Activated naive CD4-positive, alpha-beta T cell treated with anti-CD3 and anti-CD28 coated beads for 36 hours (primary cell): ENCODE measurements at regions not wholly inside any gene's neighbourhood (a gene's known extent, or its start where the extent isn't known, plus 50 kb on each side); places are given as distances from the start of the nearest gene placed in this dataset.

Experiments used
- CTCF ChIA-PET: fragments of 350-600 bp; sonication (Branson Sonifier 250); formaldehyde crosslinking; loops from one replicate; lab custom pipeline; 2021; ENCODE audit warnings: antibody characterized with exemption; lab: Charles Lee
- DNase-seq: peaks from one replicate; pipeline ENCODE4 v3.0.0-alpha.2; 2020
- H3K27ac Mint-ChIP-seq: one replicate; pipeline ENCODE4 v1.8.0; 2021; ENCODE audit warnings: mild to moderate bottlenecking, mixed read lengths
- H3K27me3 Mint-ChIP-seq: one replicate; pipeline ENCODE4 v1.8.0; 2021; ENCODE audit warnings: low read depth, mixed read lengths
- H3K36me3 Mint-ChIP-seq: one replicate; pipeline ENCODE4 v1.8.0; 2021; ENCODE audit warnings: low read depth, mixed read lengths
- H3K4me1 Mint-ChIP-seq: one replicate; pipeline ENCODE4 v1.8.0; 2021; ENCODE audit warnings: low read depth, mixed read lengths
- H3K4me3 Mint-ChIP-seq: one replicate; pipeline ENCODE4 v1.8.0; 2021; ENCODE audit warnings: mild to moderate bottlenecking, moderate library complexity, mixed read lengths
- H3K9me3 Mint-ChIP-seq: one replicate; pipeline ENCODE4 v1.8.0; 2021; ENCODE audit warnings: mixed read lengths
- intact Hi-C: fragments of 100-400 bp; cut with micrococcal nuclease; formaldehyde crosslinking; loops from one replicate; pipeline ENCODE4 v1.15.1; 2023

GRCh38 chr12:73330584-73331351 is 1058.6 kb downstream of the TRHDE start:
- no peaks in the 10 kb centered on the region for H3K36me3 Mint-ChIP-seq
- H3K27ac Mint-ChIP-seq: no peak overlapping the region
- DNase-seq: no peak
- CTCF ChIA-PET: no interaction called here
- intact Hi-C loops: no loop called here
- peaks cover 4% of the 10 kb centered on the region for H3K9me3 Mint-ChIP-seq
- no peaks in the 10 kb centered on the region for H3K4me1 Mint-ChIP-seq
- H3K27me3 Mint-ChIP-seq: no peaks in the 10 kb centered on the region
- no peak overlapping the region for H3K4me3 Mint-ChIP-seq

GRCh38 chr12:73341559-73342247 is 1069.5 kb downstream of the TRHDE start:
- no peaks in the 10 kb centered on the region for H3K36me3 Mint-ChIP-seq
- no peak for DNase-seq
- CTCF ChIA-PET: no interaction called here
- H3K27me3 Mint-ChIP-seq: no peaks in the 10 kb centered on the region
- no peak overlapping the region for H3K4me3 Mint-ChIP-seq
- H3K27ac Mint-ChIP-seq: no peak overlapping the region
- intact Hi-C loops: no loop called here
- H3K4me1 Mint-ChIP-seq: no peaks in the 10 kb centered on the region
- H3K9me3 Mint-ChIP-seq: peaks cover 4% of the 10 kb centered on the region

- Mint-ChIP-seq H3K27me3 (no peaks in the 10 kb centered on the region), H3K36me3 (no peaks in the 10 kb centered on the region), H3K27ac (no peak overlapping the region), H3K4me1 (no peaks in the 10 kb centered on the region), H3K9me3 (peaks cover 13% of the 10 kb centered on the region), H3K4me3 (no peak overlapping the region)
- CTCF ChIA-PET: no interaction called here
- intact Hi-C loops: no loop called here
- DNase-seq: no peak
Measured at GRCh38 chr12:73342733-73343132, 1070.6 kb downstream of the TRHDE start.

- Mint-ChIP-seq H3K36me3 (no peaks in the 10 kb centered on the region), H3K27ac (no peak overlapping the region), H3K27me3 (no peaks in the 10 kb centered on the region), H3K9me3 (peaks cover 4% of the 10 kb centered on the region), H3K4me1 (no peaks in the 10 kb centered on the region), H3K4me3 (no peak overlapping the region)
- CTCF ChIA-PET: no interaction called here
- DNase-seq: no peak
- intact Hi-C loops: no loop called here
Measured at GRCh38 chr12:73352826-73353225, 1080.7 kb downstream of the TRHDE start.

GRCh38 chr12:73361156-73361863 is 1089.1 kb downstream of the TRHDE start:
- H3K4me1 Mint-ChIP-seq: no peaks in the 10 kb centered on the region
- no peaks in the 10 kb centered on the region for H3K36me3 Mint-ChIP-seq
- no peak overlapping the region for H3K4me3 Mint-ChIP-seq
- no peaks in the 10 kb centered on the region for H3K27me3 Mint-ChIP-seq
- peaks cover 3% of the 10 kb centered on the region for H3K9me3 Mint-ChIP-seq
- H3K27ac Mint-ChIP-seq: no peak overlapping the region
- intact Hi-C loops: no loop called here
- CTCF ChIA-PET: no interaction called here
- DNase-seq: no peak

GRCh38 chr12:73361864-73362230 is 1089.7 kb downstream of the TRHDE start:
- Mint-ChIP-seq H3K4me1 (no peaks in the 10 kb centered on the region), H3K9me3 (peaks cover 3% of the 10 kb centered on the region), H3K27me3 (no peaks in the 10 kb centered on the region), H3K36me3 (no peaks in the 10 kb centered on the region), H3K27ac (no peak overlapping the region), H3K4me3 (no peak overlapping the region)
- no peak for DNase-seq
- CTCF ChIA-PET: no interaction called here
- intact Hi-C loops: no loop called here

GRCh38 chr12:73362666-73363065 is 1090.5 kb downstream of the TRHDE start:
- no peak for DNase-seq
- no peak overlapping the region for H3K4me3 Mint-ChIP-seq
- H3K4me1 Mint-ChIP-seq: no peaks in the 10 kb centered on the region
- CTCF ChIA-PET: no interaction called here
- H3K36me3 Mint-ChIP-seq: no peaks in the 10 kb centered on the region
- H3K27ac Mint-ChIP-seq: no peak overlapping the region
- intact Hi-C loops: no loop called here
- peaks cover 3% of the 10 kb centered on the region for H3K9me3 Mint-ChIP-seq
- H3K27me3 Mint-ChIP-seq: no peaks in the 10 kb centered on the region

GRCh38 chr12:73372856-73373255 is 1100.7 kb downstream of the TRHDE start:
- no peaks in the 10 kb centered on the region for H3K4me1 Mint-ChIP-seq
- no peak overlapping the region for H3K4me3 Mint-ChIP-seq
- CTCF ChIA-PET: no interaction called here
- intact Hi-C loops: no loop called here
- peaks cover 7% of the 10 kb centered on the region for H3K9me3 Mint-ChIP-seq
- no peaks in the 10 kb centered on the region for H3K36me3 Mint-ChIP-seq
- no peak overlapping the region for H3K27ac Mint-ChIP-seq
- DNase-seq: no peak
- no peaks in the 10 kb centered on the region for H3K27me3 Mint-ChIP-seq

GRCh38 chr12:73374360-73374759 is 1102.2 kb downstream of the TRHDE start:
- peaks cover 5% of the 10 kb centered on the region for H3K9me3 Mint-ChIP-seq
- H3K36me3 Mint-ChIP-seq: no peaks in the 10 kb centered on the region
- H3K27ac Mint-ChIP-seq: no peak overlapping the region
- CTCF ChIA-PET: no interaction called here
- intact Hi-C loops: no loop called here
- no peaks in the 10 kb centered on the region for H3K4me1 Mint-ChIP-seq
- no peak overlapping the region for H3K4me3 Mint-ChIP-seq
- DNase-seq: no peak
- H3K27me3 Mint-ChIP-seq: no peaks in the 10 kb centered on the region

GRCh38 chr12:73383584-73384222 is 1111.5 kb downstream of the TRHDE start:
- CTCF ChIA-PET: no interaction called here
- H3K4me3 Mint-ChIP-seq: no peak overlapping the region
- peaks cover 8% of the 10 kb centered on the region for H3K9me3 Mint-ChIP-seq
- H3K27me3 Mint-ChIP-seq: no peaks in the 10 kb centered on the region
- DNase-seq: no peak
- no peaks in the 10 kb centered on the region for H3K4me1 Mint-ChIP-seq
- no peaks in the 10 kb centered on the region for H3K36me3 Mint-ChIP-seq
- intact Hi-C loops: no loop called here
- no peak overlapping the region for H3K27ac Mint-ChIP-seq

GRCh38 chr12:73384592-73384991 is 1112.4 kb downstream of the TRHDE start:
- Mint-ChIP-seq H3K27ac (no peak overlapping the region), H3K27me3 (no peaks in the 10 kb centered on the region), H3K4me3 (no peak overlapping the region), H3K36me3 (no peaks in the 10 kb centered on the region), H3K9me3 (peaks cover 8% of the 10 kb centered on the region), H3K4me1 (no peaks in the 10 kb centered on the region)
- intact Hi-C loops: no loop called here
- no peak for DNase-seq
- CTCF ChIA-PET: no interaction called here

GRCh38 chr12:73390261-73390660 is 1118.1 kb downstream of the TRHDE start:
- H3K27me3 Mint-ChIP-seq: no peaks in the 10 kb centered on the region
- intact Hi-C loops: no loop called here
- no peaks in the 10 kb centered on the region for H3K4me1 Mint-ChIP-seq
- CTCF ChIA-PET: no interaction called here
- H3K27ac Mint-ChIP-seq: no peak overlapping the region
- no peak for DNase-seq
- no peaks in the 10 kb centered on the region for H3K36me3 Mint-ChIP-seq
- H3K4me3 Mint-ChIP-seq: no peak overlapping the region
- peaks cover 3% of the 10 kb centered on the region for H3K9me3 Mint-ChIP-seq
